Stimulated activated CD8-positive, alpha-beta memory T cell treated with anti-CD3 and anti-CD28 coated beads, Interleukin-12 subunit alpha, Interleukin-12 subunit beta, amount 100 ng/mL, for 24 hours (primary cell): ENCODE measurements at regions not wholly inside any gene's neighbourhood (a gene's known extent, or its start where the extent isn't known, plus 50 kb on each side); places are given as distances from the start of the nearest gene placed in this dataset.
"Not testable (repeated sequence)": the region's sequence is repeated elsewhere in the genome, so short reads cannot be mapped to it uniquely, and the experiment has no call there.

Source experiments
- DNase-seq: peaks from one replicate; pipeline ENCODE4 v3.0.0-alpha.2; 2020; ENCODE audit errors: extremely low read depth

DNA sequence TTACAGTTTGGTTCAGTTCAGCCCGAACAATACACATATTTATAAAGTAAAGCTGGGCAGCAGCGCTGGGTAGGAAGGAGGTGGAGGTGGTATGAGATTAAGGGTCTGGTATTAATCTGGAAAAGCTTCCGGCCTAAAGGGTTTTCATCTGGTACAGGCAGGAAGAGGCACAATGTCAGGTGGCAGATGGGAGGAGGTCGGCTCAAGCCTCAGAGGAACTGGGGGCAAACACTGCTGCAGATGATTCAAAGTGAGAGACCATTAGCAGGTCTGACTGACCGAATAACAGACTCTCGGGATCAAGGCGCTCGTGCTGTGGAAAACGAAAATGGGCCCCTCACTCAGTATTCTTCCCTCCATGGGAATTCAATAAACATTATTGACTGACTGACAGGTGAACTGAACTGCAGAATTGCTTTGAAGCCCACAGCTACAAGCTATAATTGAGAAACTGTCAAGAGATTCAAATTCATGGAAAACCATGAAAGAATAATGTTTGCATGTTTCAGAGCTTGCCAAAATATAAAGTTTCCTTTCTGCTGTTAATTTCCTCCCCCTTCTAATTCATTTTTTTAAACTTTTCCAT is 75.3 kb downstream of the TMEM167A start:
- DNase-seq: no peak

GRCh38 chr5:83000922-83001321 is 76.3 kb downstream of the TMEM167A start:
- DNase-seq: no peak

- no peak for DNase-seq
Measured at GRCh38 chr5:83000428-83000827, 76.8 kb downstream of the TMEM167A start.

DNA sequence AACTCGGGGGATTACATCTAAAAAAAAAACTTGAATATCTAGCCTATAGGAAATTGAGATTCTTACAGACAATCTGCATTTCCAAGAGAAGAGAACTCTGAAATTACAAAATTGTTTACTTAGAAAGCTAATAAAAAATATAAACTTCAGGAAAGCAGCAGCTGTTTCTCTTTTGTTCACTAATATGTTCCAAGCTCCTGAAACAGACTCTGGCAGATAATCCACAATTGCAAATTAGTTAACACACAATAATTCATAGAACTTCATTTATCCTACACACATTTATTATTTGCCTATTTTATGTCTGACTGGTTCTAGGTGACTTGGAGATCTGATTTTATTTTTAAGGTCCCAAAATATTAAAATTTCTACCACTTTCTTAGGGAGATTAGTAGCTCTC is 83.8 kb downstream of the TMEM167A start:
- no peak for DNase-seq

- no peak for DNase-seq
Measured at GRCh38 chr5:82992646-82993045, 84.5 kb downstream of the TMEM167A start.

DNA sequence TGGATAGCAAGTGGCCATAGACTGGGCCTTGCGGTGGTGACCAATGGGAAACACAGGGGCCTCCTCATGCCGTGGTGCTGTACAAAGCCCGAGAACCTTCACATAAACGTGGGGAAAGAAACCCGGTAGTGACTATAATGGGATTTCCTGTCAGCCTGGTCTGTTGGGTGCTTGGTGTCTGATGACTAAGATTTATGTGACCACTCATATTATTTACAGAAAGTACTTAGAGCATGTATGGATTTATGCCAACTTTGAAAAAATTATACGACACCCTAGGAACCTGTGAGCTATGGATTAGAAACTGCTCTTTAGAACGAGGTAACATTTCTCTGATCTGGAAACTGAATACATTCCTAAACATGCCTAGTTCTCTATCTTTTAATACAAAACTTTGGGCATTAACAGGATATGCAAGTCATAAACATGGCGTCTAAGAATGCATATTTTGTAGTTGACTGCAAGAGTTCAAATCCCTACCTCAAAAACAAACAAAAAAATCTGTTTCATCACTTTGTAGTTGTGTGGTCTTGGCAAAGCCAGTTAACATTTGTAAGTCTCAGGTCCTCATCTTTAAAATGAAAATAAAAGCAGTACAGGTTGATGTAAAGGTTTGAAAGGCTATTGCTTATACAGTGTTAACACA is 85.4 kb downstream of the TMEM167A start:
- DNase-seq: no peak

- no peak for DNase-seq
Measured at GRCh38 chr5:82991059-82991458, 86.1 kb downstream of the TMEM167A start.

DNA sequence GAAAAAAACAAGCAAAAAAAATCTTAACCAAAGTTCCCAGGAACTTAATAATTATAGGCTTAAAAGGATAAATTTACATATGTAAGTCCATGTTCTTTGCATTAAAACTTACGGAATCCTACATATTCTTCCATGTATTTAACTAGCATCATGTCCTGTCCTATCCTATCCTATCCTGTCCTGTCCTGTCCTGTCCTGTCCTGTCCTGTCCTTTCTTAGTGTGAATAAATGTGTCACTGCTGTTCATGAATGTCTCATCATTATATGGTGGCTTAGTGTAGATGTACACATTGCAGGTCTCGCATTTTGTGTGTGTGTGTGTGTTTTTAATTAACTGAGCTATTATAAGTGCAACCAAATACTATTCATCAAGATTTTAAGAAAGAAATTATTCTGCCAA is 90.0 kb downstream of the TMEM167A start:
- no peak for DNase-seq

DNA sequence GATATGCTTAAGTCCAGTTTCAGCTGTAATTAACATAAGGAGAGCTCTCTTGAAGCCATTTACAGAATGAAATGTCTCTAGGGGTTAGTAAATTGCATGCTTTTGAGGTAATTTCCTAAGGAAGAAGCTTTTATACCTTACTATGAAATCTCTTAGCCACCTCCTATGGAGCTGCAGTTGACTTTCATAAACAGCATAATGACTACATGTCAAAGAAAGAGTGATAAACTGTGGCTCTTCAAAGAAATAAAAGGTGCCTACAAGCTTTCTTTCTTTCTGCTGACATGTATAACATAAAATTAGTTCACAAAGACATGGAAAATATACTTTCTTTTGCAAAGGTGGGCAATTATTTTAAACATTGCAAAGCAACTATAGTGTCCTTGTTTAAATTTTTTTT is 90.8 kb downstream of the TMEM167A start:
- no peak for DNase-seq

DNA sequence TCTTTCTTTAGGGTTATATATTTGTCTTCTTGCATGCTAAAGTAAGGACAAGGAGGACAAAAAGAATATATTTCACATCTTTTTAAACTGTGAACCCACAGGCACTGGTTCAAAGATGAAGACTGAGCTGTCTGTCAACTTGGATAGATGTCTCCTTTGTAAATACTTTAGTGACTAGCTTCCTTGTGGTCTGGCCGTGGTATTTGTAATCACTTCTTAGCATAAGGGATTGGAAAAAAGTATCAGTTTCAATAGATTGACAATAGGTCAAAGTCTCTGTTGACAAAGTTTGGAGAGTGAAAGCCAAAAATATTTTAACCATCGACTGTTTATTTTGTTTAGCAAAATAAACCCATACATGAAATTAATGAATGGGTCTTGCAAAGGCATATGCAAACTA is 91.4 kb downstream of the TMEM167A start:
- DNase-seq: no peak

DNA sequence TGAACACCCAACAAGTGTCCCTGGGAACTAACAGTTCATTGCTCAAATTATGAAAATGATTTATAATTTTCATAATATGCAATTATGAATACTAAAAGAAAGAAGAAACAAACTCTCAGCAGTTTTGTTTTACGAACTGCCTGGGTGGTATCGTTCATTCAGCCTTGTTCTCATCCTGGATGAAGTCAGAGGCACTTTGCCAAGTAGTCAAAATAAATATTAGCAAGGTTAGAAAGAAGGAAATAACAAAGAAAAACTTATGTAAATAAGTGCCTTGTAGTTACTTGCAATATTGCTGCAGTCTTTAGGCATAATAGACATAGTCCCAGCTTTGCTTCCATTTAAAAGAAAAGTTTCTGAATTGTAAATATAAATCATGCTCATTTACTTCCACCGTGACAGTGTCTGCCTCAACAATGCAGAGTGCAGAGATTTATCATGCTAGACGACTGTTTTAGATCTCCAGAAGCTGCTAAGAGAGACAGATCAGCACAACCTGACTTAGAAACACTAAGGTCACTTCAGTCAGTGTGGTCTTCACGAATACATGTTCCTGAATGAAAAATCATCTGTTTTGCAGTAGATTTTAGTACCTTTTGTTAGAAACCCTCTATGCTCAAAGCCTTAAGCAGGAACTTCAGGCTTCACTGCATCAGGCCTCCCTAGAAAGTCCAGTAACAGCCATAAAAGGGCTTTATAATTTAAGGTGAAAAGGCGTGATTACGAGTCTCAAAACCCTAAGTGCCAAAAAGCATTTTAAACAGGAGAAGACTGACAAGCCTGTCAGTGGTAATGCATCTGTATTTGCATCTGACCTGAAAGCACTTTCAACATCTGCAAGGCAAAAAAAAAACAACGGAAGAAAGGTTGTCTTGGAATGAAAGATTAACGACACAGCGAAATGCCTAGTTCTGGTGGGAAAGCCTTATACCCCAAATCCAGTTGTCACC is 92.1 kb downstream of the TMEM167A start:
- no peak for DNase-seq

GRCh38 chr5:82982846-82983245 is 94.3 kb downstream of the TMEM167A start:
- no peak for DNase-seq

DNA sequence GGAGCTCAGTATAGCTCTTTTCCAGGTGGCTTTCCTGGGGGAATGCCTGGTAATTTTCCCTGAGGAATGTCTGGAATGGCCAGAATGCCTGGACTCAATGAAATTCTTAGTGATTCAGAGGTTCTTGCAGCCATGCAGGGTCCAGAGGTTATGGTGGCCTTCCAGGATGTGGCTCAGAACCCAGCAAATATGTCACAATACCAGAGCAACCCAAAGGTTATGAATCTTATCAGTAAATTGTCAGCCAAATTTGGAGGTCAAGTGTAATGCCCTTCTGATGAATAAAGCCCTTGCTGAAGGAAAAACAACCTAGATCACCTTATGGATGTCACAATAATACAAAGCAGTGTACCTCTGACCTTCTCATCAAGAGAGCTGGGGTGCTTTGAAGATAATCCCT is 100.3 kb downstream of the TMEM167A start:
- not testable (repeated sequence) for DNase-seq

DNA sequence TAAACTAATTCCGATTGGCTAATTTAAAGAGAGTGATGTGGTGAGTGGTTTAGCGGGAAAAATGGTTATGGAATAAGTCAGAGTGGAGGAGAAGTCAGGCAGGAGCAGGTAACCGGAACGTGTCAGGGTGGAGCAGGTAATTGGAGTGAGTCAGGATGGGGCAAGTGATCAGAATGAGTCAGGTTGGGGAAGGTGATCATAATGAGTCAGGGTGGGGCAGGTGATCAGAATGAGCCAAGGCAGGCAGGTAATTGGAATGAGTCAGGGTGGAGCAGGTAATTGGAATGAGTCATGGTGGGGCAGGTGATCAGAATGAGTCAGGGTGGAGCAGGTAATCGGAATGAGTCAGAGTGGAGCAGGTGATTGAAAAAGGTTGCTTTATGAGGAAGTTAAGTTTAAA is 101.4 kb downstream of the TMEM167A start:
- no peak for DNase-seq

- no peak for DNase-seq
Measured at GRCh38 chr5:82975396-82975795, 101.8 kb downstream of the TMEM167A start.

GRCh38 chr5:82974346-82974745 is 102.8 kb downstream of the TMEM167A start:
- DNase-seq: not testable (repeated sequence)

DNA sequence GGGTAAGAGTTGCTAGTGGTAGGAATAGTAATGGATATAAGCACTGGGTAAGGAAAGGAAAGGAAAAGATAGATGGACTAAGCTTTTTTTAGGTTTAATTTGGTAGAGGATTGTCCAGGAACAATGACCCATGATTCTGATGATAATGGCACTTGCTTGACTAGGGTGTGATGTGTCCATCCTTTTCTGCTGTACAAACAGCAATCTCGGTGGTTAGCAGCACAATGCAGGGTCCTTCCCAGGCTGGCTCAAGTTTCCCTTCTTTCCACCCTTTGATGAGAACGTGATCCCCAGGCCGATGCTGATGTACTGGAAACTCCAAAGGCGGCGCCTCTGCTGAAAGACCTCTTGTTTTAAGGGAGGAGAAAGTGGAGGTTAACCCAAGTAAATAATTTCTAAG is 105.3 kb downstream of the TMEM167A start:
- DNase-seq: no peak

DNA sequence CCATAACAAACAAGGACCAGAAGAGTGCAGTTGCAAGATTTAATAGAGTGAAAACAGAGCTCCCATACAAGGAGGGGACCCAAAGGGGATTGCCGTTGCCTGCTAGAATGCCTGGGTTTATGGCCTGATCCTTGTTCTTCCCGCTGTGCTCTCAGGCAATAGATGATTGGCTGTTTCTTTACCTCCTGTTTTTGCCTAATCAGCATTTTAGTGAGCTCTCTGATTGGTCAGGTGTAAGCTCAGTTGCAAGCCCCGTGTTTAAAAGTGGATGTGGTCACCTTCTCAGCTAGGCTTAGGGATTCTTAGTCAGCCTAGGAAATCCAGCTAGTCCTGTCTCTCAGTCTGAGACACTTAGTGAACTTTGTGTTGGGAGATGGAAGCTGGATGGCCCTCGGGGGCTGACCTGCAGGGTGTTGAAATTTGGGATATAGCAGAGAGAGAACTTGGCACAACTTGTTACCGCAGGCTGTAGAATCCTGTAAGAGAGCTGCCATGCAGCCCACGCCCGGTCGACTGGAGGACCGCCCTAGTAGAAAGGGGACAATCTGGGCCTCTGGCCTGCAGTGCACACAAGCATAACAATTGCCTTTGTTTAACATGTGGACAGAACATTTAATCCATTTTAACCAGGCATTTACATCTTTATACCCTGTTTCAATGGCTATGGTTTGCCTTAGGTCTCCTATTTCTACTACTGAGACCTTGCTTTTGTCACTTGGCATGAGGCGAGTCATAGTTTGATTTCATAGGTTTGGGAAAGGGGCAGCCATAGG is 106.0 kb downstream of the TMEM167A start:
- not testable (repeated sequence) for DNase-seq

DNA sequence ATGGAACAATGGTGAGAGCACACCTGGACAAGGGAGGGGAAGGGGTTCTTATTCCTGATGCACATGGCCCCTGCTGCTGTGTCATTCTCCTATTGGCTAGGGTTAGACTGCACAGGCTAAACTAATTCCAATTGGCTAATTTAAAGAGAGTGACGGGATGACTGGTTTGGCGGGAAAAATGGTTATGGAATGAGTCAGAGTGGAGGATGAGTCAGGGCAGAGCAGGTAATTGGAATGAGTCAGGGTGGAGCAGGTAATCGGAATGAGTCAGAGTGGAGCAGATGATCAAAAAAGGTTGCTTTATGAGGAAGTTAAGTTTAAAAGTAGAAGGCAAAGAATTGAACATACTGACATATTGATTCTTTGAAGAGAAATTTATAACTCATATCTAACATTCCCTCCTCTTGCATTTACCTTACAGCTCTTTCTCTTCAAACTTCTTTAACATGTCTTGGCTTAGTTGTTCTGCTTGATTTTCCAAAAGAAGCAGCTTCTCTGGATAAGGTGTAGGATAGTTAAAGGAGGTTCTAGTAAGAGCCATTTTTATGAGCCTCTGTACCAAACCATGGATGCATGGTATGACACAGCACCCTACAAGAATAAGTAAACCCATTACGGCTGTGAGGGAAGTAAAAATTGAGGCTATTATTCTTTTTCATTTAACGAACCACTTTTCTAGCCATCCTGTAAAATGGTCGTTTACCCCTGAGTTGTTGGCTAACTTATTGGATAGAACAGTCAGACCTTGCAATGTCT is 107.8 kb downstream of the TMEM167A start:
- not testable (repeated sequence) for DNase-seq

GRCh38 chr5:82967072-82967471 is 110.1 kb downstream of the TMEM167A start:
- DNase-seq: no peak

DNA sequence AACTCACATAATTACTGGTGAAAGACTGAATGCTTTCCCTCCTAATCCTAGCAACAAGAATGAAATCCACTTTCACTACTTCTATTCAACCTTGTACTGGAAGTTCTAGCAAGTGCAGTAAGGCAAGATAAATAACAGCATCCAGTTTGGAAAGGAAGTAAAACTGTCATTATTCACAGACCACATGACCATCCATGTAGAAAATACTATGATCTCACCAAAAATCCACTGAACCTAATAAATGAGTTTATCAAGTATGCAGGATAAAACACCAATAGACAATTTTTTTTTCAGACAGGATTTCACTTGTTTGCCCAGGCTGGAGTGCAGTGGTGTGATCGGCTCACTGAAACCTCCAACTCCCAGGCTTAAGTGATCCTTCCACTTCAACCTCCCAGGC is 117.7 kb downstream of the TMEM167A start:
- no peak for DNase-seq
